IPS DF 6.9 (cell line): ENCODE measurements at regions not wholly inside any gene's neighbourhood (a gene's known extent, or its start where the extent isn't known, plus 50 kb on each side); places are given as distances from the start of the nearest gene placed in this dataset.

Experiments
- DNase-seq: peaks from one replicate; pipeline ENCODE4 v3.0.0-alpha.2; 2013; ENCODE audit warnings: low read depth, low spot score
- H3K27ac ChIP-seq: one replicate; pipeline ENCODE4 v1.5.1; 2013; ENCODE audit warnings: low read length, control low read depth
- H3K27me3 ChIP-seq: 2 replicates; pipeline ENCODE4 v1.6.1; 2013; ENCODE audit warnings: mild to moderate bottlenecking, low read length; ENCODE audit not compliant: control insufficient read depth, insufficient read depth
- H3K36me3 ChIP-seq: 2 replicates; pipeline ENCODE4 v1.6.1; 2013; ENCODE audit warnings: low read length; ENCODE audit not compliant: control insufficient read depth, insufficient read depth
- H3K4me1 ChIP-seq: 2 replicates; pipeline ENCODE4 v1.6.1; 2013; ENCODE audit warnings: low read length; ENCODE audit not compliant: control insufficient read depth, insufficient read depth
- H3K4me3 ChIP-seq: 2 replicates; pipeline ENCODE4 v1.5.1; 2013; ENCODE audit warnings: mild to moderate bottlenecking, low read length
- H3K9me3 ChIP-seq: 2 replicates; pipeline ENCODE4 v1.6.1; 2013; ENCODE audit warnings: low read length, inconsistent platforms; ENCODE audit not compliant: control insufficient read depth, insufficient read depth
- WGBS: extraction: QIAGEN DNeasy Blood & Tissue Kit; methylation state at CpG from one replicate; pipeline ENCODE4 v1.1.7; 2013; ENCODE audit warnings: mixed read lengths, missing lambda C conversion rate; ENCODE audit not compliant: insufficient read length, insufficient coverage; 5-methylcytosine and 5-hydroxymethylcytosine counted together

DNA sequence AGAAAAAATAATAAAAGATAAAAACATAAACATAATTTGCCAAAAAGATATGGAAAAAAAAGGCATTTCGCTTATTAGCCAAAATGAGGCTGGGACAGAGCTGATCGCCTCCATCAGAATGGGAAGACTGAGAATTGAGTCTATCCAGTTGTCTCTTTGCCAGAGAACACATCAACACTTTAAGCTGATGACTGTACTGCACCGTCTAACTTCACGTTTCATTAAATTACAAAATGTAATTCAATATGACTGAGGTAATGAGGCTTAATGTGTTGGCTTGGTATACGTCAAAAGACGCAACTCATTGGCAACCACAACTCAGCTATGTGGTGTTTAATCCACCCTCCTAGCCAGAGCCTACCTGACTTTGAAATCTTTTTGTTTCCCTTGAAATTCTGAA, 462.7 kb upstream of the CD180 start:
- Histone ChIP-seq H3K9me3 (no peaks in the 10 kb centered on the region), H3K4me1 (no peaks in the 10 kb centered on the region), H3K4me3 (no peak overlapping the region), H3K27ac (no peak overlapping the region), H3K36me3 (no peaks in the 10 kb centered on the region), H3K27me3 (no peaks in the 10 kb centered on the region)
- no peak for DNase-seq
- no CpG with 5 or more reads among the region's 6 CpGs for WGBS

DNA sequence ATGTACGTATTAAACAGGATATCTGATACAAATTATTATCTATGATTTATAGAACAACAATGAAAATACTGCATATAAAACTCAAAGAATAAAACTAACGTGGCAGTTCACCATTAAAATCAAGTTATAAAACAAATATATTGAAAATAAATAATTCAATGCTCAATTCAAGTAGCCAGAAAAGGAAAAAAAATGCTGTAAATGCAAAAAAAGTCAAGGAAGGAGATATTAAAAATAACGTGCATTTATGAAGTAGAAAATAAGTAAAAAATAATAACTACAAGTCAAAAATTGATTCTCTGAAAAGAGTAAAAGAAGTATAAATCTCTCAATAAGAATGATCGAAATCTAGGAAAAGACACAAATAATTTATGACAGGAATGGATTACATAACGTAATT, 460.5 kb upstream of the CD180 start:
- H3K9me3 ChIP-seq = no peaks in the 10 kb centered on the region
- no peak for DNase-seq
- no peaks in the 10 kb centered on the region for H3K4me1 ChIP-seq
- no peak overlapping the region for H3K27ac ChIP-seq
- H3K4me3 ChIP-seq = no peak overlapping the region
- H3K36me3 ChIP-seq = no peaks in the 10 kb centered on the region
- H3K27me3 ChIP-seq = no peaks in the 10 kb centered on the region
- WGBS = no CpG with 5 or more reads among the region's 5 CpGs

GRCh38 chr5:67652201-67652600, 455.6 kb upstream of the CD180 start:
- Histone ChIP-seq H3K36me3 (no peaks in the 10 kb centered on the region), H3K4me1 (no peaks in the 10 kb centered on the region), H3K27me3 (no peaks in the 10 kb centered on the region), H3K9me3 (no peaks in the 10 kb centered on the region), H3K27ac (no peak overlapping the region), H3K4me3 (no peak overlapping the region)
- no CpG with 5 or more reads among the region's 1 CpG for WGBS
- DNase-seq = no peak

DNA sequence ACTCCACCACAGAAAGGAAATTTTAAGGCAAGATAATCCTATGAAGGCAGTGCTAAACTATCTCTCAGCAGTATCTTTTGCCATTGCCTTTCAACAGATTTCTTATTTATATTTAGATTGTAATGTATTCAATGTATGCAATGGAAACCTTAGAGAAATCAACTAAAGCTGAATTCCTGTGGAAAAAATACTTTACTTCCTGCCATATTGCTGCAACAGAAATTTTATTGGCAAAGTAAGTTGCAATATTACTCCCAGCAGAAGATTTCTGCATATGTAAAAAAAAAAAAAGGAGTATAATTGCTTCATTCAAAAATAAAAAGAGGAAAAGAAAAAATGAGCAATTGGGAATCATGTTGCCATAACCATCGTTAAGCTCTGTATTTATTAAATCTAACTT, 454.6 kb upstream of the CD180 start:
- H3K27ac ChIP-seq = no peak overlapping the region
- no CpG with 5 or more reads among the region's 1 CpG for WGBS
- DNase-seq = no peak
- no peaks in the 10 kb centered on the region for H3K36me3 ChIP-seq
- no peaks in the 10 kb centered on the region for H3K27me3 ChIP-seq
- H3K4me1 ChIP-seq = no peaks in the 10 kb centered on the region
- no peaks in the 10 kb centered on the region for H3K9me3 ChIP-seq
- H3K4me3 ChIP-seq = no peak overlapping the region

DNA sequence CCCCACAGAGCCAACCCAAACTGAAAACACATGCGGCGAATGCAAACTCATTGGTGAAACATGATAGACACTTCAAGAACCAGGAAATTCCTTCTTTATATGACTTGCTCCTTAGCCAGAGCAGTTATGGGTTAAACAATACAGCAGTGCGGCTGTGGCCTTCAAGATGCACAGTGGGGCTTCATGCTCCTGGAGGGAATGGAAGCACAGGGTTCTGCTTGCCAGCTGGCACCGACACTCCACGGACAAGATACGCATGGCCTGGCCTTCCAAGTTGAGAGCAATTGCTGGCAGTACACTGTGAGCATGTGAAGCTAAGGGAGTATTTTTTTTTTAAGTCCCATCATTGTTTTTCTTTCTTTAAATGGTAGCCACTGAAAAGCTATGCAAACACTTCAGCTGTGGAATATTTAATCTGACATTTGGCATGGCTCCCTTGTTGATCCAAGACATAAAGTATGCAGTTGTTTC, 451.6 kb upstream of the CD180 start:
- Histone ChIP-seq H3K27me3 (no peaks in the 10 kb centered on the region), H3K9me3 (no peaks in the 10 kb centered on the region; the same call in 1 of the 2 replicates), H3K36me3 (no peaks in the 10 kb centered on the region), H3K4me3 (no peak overlapping the region), H3K4me1 (no peaks in the 10 kb centered on the region), H3K27ac (no peak overlapping the region)
- no CpG with 5 or more reads among the region's 6 CpGs for WGBS
- no peak for DNase-seq

DNA sequence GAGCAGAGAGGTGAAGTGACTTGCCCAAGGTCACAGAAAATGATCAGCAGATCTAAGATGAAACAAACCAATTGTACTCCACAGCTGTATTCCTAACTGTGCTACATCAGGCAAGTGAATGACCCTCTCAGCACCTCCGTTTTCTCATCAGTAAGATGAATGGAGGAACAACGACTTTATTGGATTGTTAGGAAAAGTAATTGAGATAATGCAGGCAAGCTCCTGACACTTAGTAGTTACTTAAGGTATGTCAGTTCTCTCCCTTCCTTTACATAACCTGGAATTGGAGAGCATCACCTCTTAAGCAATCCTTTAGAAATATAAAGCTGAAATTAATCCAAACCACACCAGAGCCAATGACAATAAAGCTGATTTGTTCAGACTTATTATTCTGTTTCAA, 451.2 kb upstream of the CD180 start:
- no peaks in the 10 kb centered on the region for H3K27me3 ChIP-seq
- no CpG with 5 or more reads among the region's 2 CpGs for WGBS
- no peaks in the 10 kb centered on the region for H3K36me3 ChIP-seq
- DNase-seq = no peak
- no peaks in the 10 kb centered on the region; the same call in 1 of the 2 replicates for H3K9me3 ChIP-seq
- no peak overlapping the region for H3K27ac ChIP-seq
- H3K4me3 ChIP-seq = no peak overlapping the region
- no peaks in the 10 kb centered on the region for H3K4me1 ChIP-seq

DNA sequence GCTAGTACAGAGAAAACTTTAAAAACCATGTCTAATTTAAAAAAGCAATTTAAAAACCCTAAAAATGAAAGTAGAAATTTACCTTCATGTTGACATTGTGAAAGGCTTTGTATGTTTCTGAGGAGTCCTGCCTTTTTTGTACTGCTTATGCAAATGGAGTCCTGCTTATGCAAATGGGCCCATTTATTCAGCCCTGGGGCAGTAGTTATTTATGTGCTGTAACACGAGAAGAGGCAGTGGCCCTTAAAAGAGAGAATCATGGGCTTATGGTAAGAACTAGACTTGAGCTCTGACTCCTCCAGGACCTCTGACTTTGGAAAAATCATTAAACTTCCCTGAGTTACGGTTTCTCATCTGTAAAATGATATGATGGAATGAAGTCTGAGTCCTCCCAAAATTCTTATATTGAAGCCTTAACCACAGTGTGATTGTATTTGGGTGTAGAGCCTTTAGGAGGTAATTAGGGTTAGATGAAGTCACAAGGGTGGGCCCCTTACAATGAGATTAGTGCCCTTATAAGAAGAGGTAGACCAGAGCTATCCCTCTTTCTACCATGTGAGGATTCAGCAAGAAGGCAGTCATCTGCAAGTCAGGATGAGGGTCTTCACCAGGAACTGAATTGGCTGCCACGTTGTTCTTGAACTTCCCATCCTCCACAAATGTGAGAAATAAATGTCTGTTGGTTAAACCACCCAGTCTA, 447.8 kb upstream of the CD180 start:
- Histone ChIP-seq H3K27ac (no peak overlapping the region), H3K36me3 (no peaks in the 10 kb centered on the region), H3K9me3 (no peaks in the 10 kb centered on the region; the same call in 1 of the 2 replicates), H3K4me1 (no peaks in the 10 kb centered on the region), H3K27me3 (no peaks in the 10 kb centered on the region), H3K4me3 (no peak overlapping the region)
- no peak for DNase-seq
- WGBS = no CpG with 5 or more reads among the region's 3 CpGs

- Histone ChIP-seq H3K27me3 (no peaks in the 10 kb centered on the region), H3K4me3 (no peak overlapping the region), H3K36me3 (no peaks in the 10 kb centered on the region), H3K27ac (no peak overlapping the region), H3K4me1 (no peaks in the 10 kb centered on the region), H3K9me3 (no peaks in the 10 kb centered on the region; the same call in 1 of the 2 replicates)
- DNase-seq = no peak
- no CpG with 5 or more reads among the region's 2 CpGs for WGBS
Measured at GRCh38 chr5:67643536-67643935, 446.9 kb upstream of the CD180 start.

DNA sequence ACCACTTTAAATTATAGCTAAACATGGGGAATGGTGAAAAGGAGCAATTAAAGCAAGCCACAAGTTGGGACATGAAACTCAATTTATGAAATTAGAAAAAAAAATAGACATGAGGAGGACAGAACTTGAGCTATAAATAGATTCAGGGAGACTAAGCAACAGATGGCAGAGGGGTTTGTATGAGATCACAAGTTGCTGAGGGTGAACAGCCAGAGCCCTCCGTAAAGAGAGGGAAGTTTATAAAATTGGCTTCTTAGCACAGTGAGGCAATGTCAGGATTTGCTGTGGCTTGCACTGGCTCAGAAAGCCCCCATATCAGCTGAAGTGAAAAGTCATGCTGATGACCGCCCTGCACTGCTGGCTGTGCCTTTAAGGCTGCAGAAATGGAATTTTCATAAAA, 443.4 kb upstream of the CD180 start:
- Histone ChIP-seq H3K27me3 (no peaks in the 10 kb centered on the region), H3K4me1 (no peaks in the 10 kb centered on the region), H3K36me3 (no peaks in the 10 kb centered on the region), H3K9me3 (no peaks in the 10 kb centered on the region; the same call in 1 of the 2 replicates), H3K4me3 (no peak overlapping the region), H3K27ac (no peak overlapping the region)
- DNase-seq = no peak
- WGBS = no CpG with 5 or more reads among the region's 2 CpGs

DNA sequence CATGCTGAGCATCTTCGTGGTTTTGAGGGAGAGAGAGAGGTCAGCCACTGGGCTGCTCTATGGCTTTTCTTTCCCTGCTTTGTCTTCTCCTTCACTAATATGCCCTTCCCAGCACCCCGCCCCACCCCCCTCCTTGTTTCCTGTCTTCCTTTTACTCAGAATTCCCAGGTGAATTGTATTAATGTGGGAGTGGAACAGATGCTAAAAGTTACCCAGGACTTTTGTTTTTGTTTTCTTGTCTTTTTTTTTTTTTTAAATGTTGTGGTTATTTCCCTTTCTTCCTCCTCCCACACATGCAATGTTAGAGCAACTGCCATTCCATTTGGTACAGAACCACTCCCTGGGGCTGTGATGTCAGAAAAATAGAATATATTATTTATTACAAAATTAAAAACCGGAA, 442.7 kb upstream of the CD180 start:
- no peak overlapping the region for H3K27ac ChIP-seq
- no peaks in the 10 kb centered on the region for H3K36me3 ChIP-seq
- no peaks in the 10 kb centered on the region for H3K4me1 ChIP-seq
- H3K9me3 ChIP-seq = no peaks in the 10 kb centered on the region; the same call in 1 of the 2 replicates
- no peak for DNase-seq
- H3K4me3 ChIP-seq = no peak overlapping the region
- no peaks in the 10 kb centered on the region for H3K27me3 ChIP-seq
- no CpG with 5 or more reads among the region's 3 CpGs for WGBS
